GM21423 (cell line): ENCODE measurements at regions not wholly inside any gene's neighbourhood (a gene's known extent, or its start where the extent isn't known, plus 50 kb on each side); places are given as distances from the start of the nearest gene placed in this dataset.

Experiments
- ATAC-seq: cut with Tn5 transposase; IDR thresholded peaks from one replicate; pipeline ENCODE4 v1.9.1; 2021; ENCODE audit warnings: mild to moderate bottlenecking, moderate library complexity; ENCODE audit not compliant: unreplicated experiment

GRCh38 chrX:11952176-11952720 lies 186.0 kb upstream of the FRMPD4 start:
- no peak for ATAC-seq

- ATAC-seq = no peak
These were observed 184.7 kb upstream of the FRMPD4 start for GRCh38 chrX:11953615-11954014.

- ATAC-seq = no peak
These were observed 184.1 kb upstream of the FRMPD4 start for GRCh38 chrX:11954176-11954575.

GRCh38 chrX:11960031-11960430 lies 178.2 kb upstream of the FRMPD4 start:
- ATAC-seq = no peak

- ATAC-seq = no peak
These were observed 172.8 kb upstream of the FRMPD4 start for GRCh38 chrX:11965436-11965835.

GRCh38 chrX:11967986-11968869 lies 170.0 kb upstream of the FRMPD4 start:
- no peak for ATAC-seq

GRCh38 chrX:11968991-11969390 lies 169.3 kb upstream of the FRMPD4 start:
- no peak for ATAC-seq

GRCh38 chrX:11970578-11971359 lies 167.5 kb upstream of the FRMPD4 start:
- no peak for ATAC-seq

GRCh38 chrX:11976663-11977062 lies 161.6 kb upstream of the FRMPD4 start:
- ATAC-seq = no peak

GRCh38 chrX:11992271-11992670 lies 146.0 kb upstream of the FRMPD4 start:
- no peak for ATAC-seq

GRCh38 chrX:11995146-11995545 lies 143.1 kb upstream of the FRMPD4 start:
- ATAC-seq = no peak

GRCh38 chrX:11996810-11997209 lies 141.5 kb upstream of the FRMPD4 start:
- no peak for ATAC-seq

GRCh38 chrX:11998944-11999343 lies 139.3 kb upstream of the FRMPD4 start:
- ATAC-seq = no peak

GRCh38 chrX:12002876-12003275 lies 135.4 kb upstream of the FRMPD4 start:
- no peak for ATAC-seq

- ATAC-seq = no peak
These were observed 130.4 kb upstream of the FRMPD4 start for GRCh38 chrX:12007881-12008280.

GRCh38 chrX:12010436-12010835 lies 127.8 kb upstream of the FRMPD4 start:
- ATAC-seq = no peak

- no peak for ATAC-seq
These were observed 127.2 kb upstream of the FRMPD4 start for GRCh38 chrX:12011075-12011474.

GRCh38 chrX:12013211-12013618 lies 125.1 kb upstream of the FRMPD4 start:
- ATAC-seq = no peak

GRCh38 chrX:12021698-12022097 lies 116.6 kb upstream of the FRMPD4 start:
- no peak for ATAC-seq

GRCh38 chrX:12026481-12026880 lies 111.8 kb upstream of the FRMPD4 start:
- ATAC-seq = no peak

- no peak for ATAC-seq
These were observed 106.2 kb upstream of the FRMPD4 start for GRCh38 chrX:12032082-12032481.

GRCh38 chrX:12034741-12035140 lies 103.5 kb upstream of the FRMPD4 start:
- no peak for ATAC-seq
